GM18867 (cell line): ENCODE measurements at regions not wholly inside any gene's neighbourhood (a gene's known extent, or its start where the extent isn't known, plus 50 kb on each side); places are given as distances from the start of the nearest gene placed in this dataset.

ENCODE experiments used
- ATAC-seq: cut with Tn5 transposase; IDR thresholded peaks from one replicate; pipeline ENCODE4 v1.9.1; 2021; ENCODE audit warnings: mild to moderate bottlenecking, moderate library complexity; ENCODE audit not compliant: unreplicated experiment

GRCh38 chr17:413706-414380 is 61.2 kb upstream of the RPH3AL start:
- ATAC-seq = no peak

GRCh38 chr17:413016-413350 is 60.4 kb upstream of the RPH3AL start:
- ATAC-seq = no peak

DNA sequence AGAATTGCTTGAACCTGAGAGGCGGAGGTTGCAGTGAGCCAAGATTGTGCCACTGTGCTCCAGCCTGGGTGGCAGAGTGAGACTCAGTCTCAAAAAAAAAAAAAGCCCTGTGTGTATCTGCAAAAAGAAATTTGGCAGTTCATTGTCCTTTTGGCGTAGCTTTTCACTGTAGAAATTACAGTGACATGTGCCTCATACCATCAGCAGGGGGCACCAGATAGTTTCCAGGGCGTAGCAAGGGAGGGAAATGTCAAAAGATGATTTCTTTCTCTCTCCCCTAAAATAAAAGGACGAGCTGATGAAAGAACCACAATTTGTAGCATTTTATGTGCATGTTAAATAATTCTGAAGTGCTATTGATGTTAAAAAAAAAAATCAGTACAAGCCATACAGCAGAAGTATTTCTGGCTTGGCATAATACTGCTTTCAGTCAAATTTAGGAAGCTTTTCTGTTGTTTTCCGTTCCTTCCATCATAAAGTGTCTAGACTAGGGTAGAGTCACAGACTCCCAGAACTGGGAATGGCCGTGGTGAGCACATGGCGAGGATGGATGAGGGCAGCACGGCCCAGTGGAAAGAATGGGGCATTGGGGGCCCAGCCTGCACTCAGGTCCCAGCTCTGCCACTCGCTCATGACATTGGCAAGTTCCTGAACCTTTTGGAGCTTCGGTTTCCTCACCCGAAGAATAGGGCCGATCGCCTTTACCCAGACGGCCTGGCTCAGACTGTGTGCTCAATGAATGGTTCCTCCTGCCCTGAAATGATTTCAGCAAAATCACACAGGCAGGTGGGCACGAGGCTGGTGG is 59.8 kb upstream of the RPH3AL start:
- ATAC-seq = no peak

DNA sequence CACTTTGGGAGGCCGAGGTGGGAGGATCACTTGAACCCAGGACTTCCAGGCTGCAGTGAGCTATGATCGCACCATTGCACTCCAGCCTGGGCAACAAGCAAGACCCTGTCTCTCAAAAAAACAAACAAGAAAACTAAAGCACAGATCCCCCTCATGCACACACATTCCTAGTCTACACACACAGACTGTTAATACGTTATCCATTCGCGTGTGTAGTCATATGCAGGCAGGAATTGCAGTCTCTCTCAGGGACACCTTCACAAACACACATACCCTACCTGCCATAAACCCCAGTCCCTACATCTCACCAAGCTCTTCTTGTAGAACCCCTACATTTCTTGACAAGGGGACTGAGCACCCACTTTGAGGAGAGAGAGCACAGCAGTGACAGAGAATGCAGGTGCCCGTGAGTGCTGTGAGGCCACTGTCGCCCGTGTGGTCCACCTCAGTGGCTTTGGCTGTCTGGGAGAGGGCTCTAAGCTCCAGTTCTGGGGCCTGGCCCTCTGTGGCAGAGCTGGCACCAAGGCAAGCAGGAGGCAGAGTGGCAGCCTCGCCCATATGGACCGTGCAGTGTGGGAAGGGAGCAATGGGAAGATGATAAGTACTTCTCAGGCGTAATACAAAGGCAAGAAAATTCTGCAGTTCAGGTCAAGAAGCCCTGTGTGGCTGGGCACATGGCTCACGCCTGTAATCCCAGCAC is 59.0 kb upstream of the RPH3AL start:
- ATAC-seq = no peak

- peak; percentile 23 for ATAC-seq
Measured at GRCh38 chr17:410543-411401, 58.2 kb upstream of the RPH3AL start.

DNA sequence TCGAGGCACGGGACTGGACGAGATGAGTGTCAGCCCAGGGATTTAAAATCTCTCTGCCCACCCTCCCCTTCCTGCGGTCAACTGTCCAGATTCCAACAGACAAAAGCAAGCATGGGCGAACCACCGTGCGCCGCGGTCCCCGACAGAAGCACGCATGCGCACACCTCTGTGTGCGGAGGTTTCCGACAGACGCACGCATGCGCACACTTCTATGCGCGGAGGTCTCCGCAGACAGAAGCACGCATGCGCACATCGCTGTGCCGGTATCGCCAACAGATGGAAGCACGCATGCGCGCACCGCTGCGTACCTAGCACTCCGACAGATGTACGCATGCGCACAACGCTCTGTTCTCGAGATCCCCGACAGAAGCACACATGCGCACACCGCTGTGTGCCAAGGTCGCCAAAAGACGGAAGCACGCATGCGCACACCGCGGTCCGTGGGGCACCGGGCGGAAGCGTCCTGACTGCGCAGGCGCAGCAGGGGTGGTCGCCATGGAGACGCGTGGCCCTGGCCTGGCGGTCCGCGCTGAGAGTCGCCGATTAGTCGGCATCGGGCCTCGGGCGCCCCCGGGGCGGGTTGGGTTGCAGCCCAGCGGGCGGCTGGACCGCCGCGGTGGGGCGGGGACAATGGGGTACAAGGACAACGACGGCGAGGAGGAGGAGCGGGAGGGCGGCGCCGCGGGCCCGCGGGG is 57.4 kb upstream of the RPH3AL start:
- ATAC-seq = peak; percentile 72

- ATAC-seq = no peak
Measured at GRCh38 chr17:409308-409847, 56.8 kb upstream of the RPH3AL start.

DNA sequence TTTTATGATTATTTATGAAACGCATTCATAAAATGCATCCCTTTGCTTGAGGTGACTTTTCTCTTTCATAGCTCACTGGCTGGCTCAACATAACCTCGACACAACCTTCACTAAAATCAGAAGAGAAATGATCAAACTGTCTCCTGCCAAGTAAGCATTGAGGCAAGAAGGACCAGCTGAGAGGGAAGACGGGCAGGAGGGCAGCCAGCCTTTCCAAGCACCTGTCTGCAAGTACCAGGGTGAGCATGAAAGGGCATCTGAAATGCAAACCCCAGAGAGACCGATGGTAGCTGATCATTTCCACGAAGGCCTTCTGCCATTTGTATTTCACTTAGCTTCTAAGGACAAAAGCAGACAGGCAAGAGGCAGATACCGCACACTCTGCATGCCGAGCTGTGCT is 52.1 kb upstream of the RPH3AL start:
- no peak for ATAC-seq
